ENCODE measurements at regions not wholly inside any gene's neighbourhood (a gene's known extent, or its start where the extent isn't known, plus 50 kb on each side); places are given as distances from the start of the nearest gene placed in this dataset.

DNA sequence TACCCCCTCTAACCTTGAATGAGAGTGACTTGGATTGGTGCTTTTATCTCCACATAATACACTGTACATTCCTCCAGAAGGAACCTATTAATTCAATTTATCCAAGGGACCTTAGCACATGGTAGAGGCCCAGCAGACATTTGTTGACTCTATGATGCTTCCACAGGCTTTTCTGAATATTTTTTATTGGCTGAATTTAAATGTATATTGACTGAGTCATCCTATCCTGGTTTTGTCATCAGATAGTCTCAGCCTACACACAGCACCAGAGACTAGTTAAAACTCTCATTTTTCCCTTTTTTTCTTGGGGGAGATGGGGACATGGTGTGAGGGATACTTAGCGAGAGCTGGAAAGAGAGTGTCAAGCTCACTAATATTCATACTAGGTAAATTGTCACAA, 101.6 kb downstream of the LRRC30 start:
- Histone ChIP-seq H3K4me2 (ENCODE audit: insufficient read depth, low read length) (no peak overlapping the region), H3K9ac (replicated peaks; ENCODE audit: extremely low read depth, insufficient read depth, low read length) (no peak overlapping the region), H3K79me2 (ENCODE audit: control insufficient read depth, insufficient read depth, low read length) (no peaks in the 10 kb centered on the region), H3K9me3 (replicated peaks; ENCODE audit: control insufficient read depth, insufficient read depth, low read length) (no peaks in the 10 kb centered on the region), H3K4me1 (ENCODE audit: control insufficient read depth, extremely low read depth, insufficient read depth, low read length) (peaks cover 4% of the 10 kb centered on the region), H3K27me3 (ENCODE audit: control insufficient read depth in 2 of 2, insufficient read depth in 2 of 2, low read length in 2 of 2) (no peaks in the 10 kb centered on the region), H3K4me3 (replicated peaks in 1 of 3; ENCODE audit: insufficient read depth in 1 of 3, low read depth in 1 of 3, low read length in 3 of 3) (no peak overlapping the region), H4K20me1 (replicated peaks; ENCODE audit: control insufficient read depth, extremely low read depth, insufficient read depth, low read length) (no peaks in the 10 kb centered on the region), H3K27ac (ENCODE audit: insufficient read depth, low read depth, low read length) (no peak overlapping the region), H3K36me3 (ENCODE audit: control insufficient read depth in 2 of 2, extremely low read depth in 1 of 2, insufficient read depth in 2 of 2, low read length in 2 of 2) (no peaks in the 10 kb centered on the region), H3K9me1 (replicated peaks; ENCODE audit: control insufficient read depth, extremely low read depth, insufficient read depth, low read length) (no peaks in the 10 kb centered on the region), H2AFZ (ENCODE audit: low read depth, low read length) (no peak overlapping the region)
- CTCF ChIA-PET = no interaction called here
- POLR2A ChIA-PET = no interaction called here
- no peak for DNase-seq (ENCODE audit: low read depth, low spot score)
- no TSS peak for BruUV-seq (replicated peaks)
- no peak for TF ChIP-seq MAX (IDR thresholded peaks at IDR 0.05; ENCODE audit: insufficient read depth, insufficient read length)
- peak; percentile 33 for TF ChIP-seq FOS (IDR thresholded peaks at IDR 0.05; ENCODE audit: borderline replicate concordance, insufficient read depth, low read length)
- no peak for TF ChIP-seq MYC (IDR thresholded peaks at IDR 0.05; ENCODE audit: low read depth, low read length)
- intact Hi-C loops (cut with micrococcal nuclease) (no loop called here), dilution Hi-C loops (cut with MboI; ENCODE audit: extremely low pct_ligation_motif_present, low sequenced_read_pairs) (no loop called here)
- FAIRE-seq = peak; percentile 18

DNA sequence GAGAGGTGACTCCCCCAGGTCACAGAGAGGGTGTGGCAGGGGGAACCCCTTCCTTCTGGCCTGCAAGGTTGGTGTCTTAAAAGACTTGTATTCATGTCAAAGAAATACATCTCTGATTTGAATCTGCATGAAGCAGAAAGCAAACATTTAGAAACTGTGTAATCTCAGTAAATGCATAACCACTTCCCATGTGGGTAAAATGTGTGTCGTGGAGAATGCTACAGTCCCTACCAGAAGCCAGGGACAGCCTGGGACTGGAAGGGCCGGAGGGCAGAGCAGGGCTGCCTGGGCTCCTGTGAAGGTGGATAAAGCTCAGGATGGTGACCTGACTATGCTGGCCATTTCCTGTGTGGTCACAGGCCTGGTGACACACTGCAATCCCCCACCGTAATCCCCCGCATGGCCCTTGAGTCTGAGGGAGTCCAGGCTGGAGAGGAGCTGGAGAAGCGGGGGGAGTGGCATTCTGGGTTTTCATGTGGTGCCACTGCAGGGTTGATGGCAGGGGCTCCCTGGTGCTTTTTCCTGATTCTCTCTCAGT, 102.2 kb downstream of the LRRC30 start:
- Histone ChIP-seq H3K4me2 (ENCODE audit: insufficient read depth, low read length) (no peak overlapping the region), H2AFZ (ENCODE audit: low read depth, low read length) (no peak overlapping the region), H3K27ac (ENCODE audit: insufficient read depth, low read depth, low read length) (no peak overlapping the region), H3K4me1 (ENCODE audit: control insufficient read depth, extremely low read depth, insufficient read depth, low read length) (peaks cover 4% of the 10 kb centered on the region), H3K9ac (replicated peaks; ENCODE audit: extremely low read depth, insufficient read depth, low read length) (no peak overlapping the region), H4K20me1 (replicated peaks; ENCODE audit: control insufficient read depth, extremely low read depth, insufficient read depth, low read length) (no peaks in the 10 kb centered on the region), H3K9me3 (replicated peaks; ENCODE audit: control insufficient read depth, insufficient read depth, low read length) (no peaks in the 10 kb centered on the region), H3K36me3 (ENCODE audit: control insufficient read depth in 2 of 2, extremely low read depth in 1 of 2, insufficient read depth in 2 of 2, low read length in 2 of 2) (no peaks in the 10 kb centered on the region), H3K27me3 (ENCODE audit: control insufficient read depth in 2 of 2, insufficient read depth in 2 of 2, low read length in 2 of 2) (no peaks in the 10 kb centered on the region), H3K9me1 (replicated peaks; ENCODE audit: control insufficient read depth, extremely low read depth, insufficient read depth, low read length) (no peaks in the 10 kb centered on the region), H3K4me3 (replicated peaks in 1 of 3; ENCODE audit: insufficient read depth in 1 of 3, low read depth in 1 of 3, low read length in 3 of 3) (no peak overlapping the region), H3K79me2 (ENCODE audit: control insufficient read depth, insufficient read depth, low read length) (no peaks in the 10 kb centered on the region)
- CTCF ChIA-PET = no interaction called here
- FAIRE-seq (no peak), DNase-seq (ENCODE audit: low read depth, low spot score) (no peak)
- intact Hi-C loops (cut with micrococcal nuclease) (no loop called here), dilution Hi-C loops (cut with MboI; ENCODE audit: extremely low pct_ligation_motif_present, low sequenced_read_pairs) (no loop called here)
- no peak for TF ChIP-seq MAX (IDR thresholded peaks at IDR 0.05; ENCODE audit: insufficient read depth, insufficient read length)
- no peak for TF ChIP-seq POLR2AphosphoS5 (IDR thresholded peaks at IDR 0.05; ENCODE audit: insufficient read depth, low read depth, low read length)
- no peak for TF ChIP-seq GATA2 (IDR thresholded peaks at IDR 0.05; ENCODE audit: insufficient read depth, insufficient read length, low read depth, low read length)
- TF ChIP-seq EZH2 (IDR thresholded peaks at IDR 0.05; ENCODE audit: borderline replicate concordance, low read depth, low read length, severe bottlenecking) = no peak
- BruUV-seq (replicated peaks) = no TSS peak
- POLR2A ChIA-PET = no interaction called here

Data from endothelial cell of umbilical vein (primary cell).